Mesenchymal stem cell (in vitro differentiated cells and primary cell): ENCODE measurements at regions not wholly inside any gene's neighbourhood (a gene's known extent, or its start where the extent isn't known, plus 50 kb on each side); places are given as distances from the start of the nearest gene placed in this dataset.

ENCODE experiments used
- DNase-seq: peaks from one replicate; pipeline ENCODE4 v3.0.0-alpha.2; 2013
- H2AFZ ChIP-seq: one replicate; pipeline ENCODE4 v1.6.1; 2013; ENCODE audit warnings: low read depth, mild to moderate bottlenecking, control low read depth, inconsistent platforms, low read length, moderate library complexity
- H2AK5ac ChIP-seq: 2 replicates; pipeline ENCODE4 v1.6.1; 2013; ENCODE audit warnings: low read length, moderate library complexity, mild to moderate bottlenecking, inconsistent platforms; ENCODE audit not compliant: severe bottlenecking
- H2BK120ac ChIP-seq: one replicate; pipeline ENCODE4 v1.6.1; 2013; ENCODE audit warnings: low read depth, mild to moderate bottlenecking, inconsistent platforms, low read length, moderate library complexity
- H2BK12ac ChIP-seq, 2 experiments: one replicate each; pipeline ENCODE4 v1.6.1; 2013; ENCODE audit warnings: inconsistent platforms in 2 of 2, low read length in 2 of 2, mild to moderate bottlenecking in 2 of 2, moderate library complexity in 2 of 2, control low read depth in 1 of 2
- H2BK15ac ChIP-seq: one replicate; pipeline ENCODE4 v1.6.1; 2013; ENCODE audit warnings: mild to moderate bottlenecking, low read depth, inconsistent platforms; ENCODE audit not compliant: poor library complexity, severe bottlenecking
- H2BK5ac ChIP-seq: 2 replicates; pipeline ENCODE4 v1.6.1; 2013; ENCODE audit warnings: low read depth, mild to moderate bottlenecking, low read length, control low read depth, inconsistent platforms; ENCODE audit not compliant: poor library complexity, severe bottlenecking
- H3K14ac ChIP-seq, 2 experiments: one replicate each; pipeline ENCODE4 v1.6.1; 2013; ENCODE audit warnings: inconsistent platforms in 2 of 2, low read length in 2 of 2, control low read depth in 1 of 2, mild to moderate bottlenecking in 1 of 2, moderate library complexity in 1 of 2
- H3K18ac ChIP-seq, 2 experiments: one replicate each; pipeline ENCODE4 v1.6.1; 2013; ENCODE audit warnings: inconsistent platforms in 2 of 2, low read length in 2 of 2, control low read depth in 1 of 2, low read depth in 1 of 2, mild to moderate bottlenecking in 1 of 2
- H3K23ac ChIP-seq, 2 experiments: one replicate each; pipeline ENCODE4 v1.6.1; 2013; ENCODE audit warnings: inconsistent platforms in 2 of 2, low read length in 2 of 2, mild to moderate bottlenecking in 2 of 2, moderate library complexity in 2 of 2, control low read depth in 1 of 2
- H3K27ac ChIP-seq: 2 replicates; pipeline ENCODE4 v1.5.1; 2013; ENCODE audit warnings: mild to moderate bottlenecking, moderate library complexity, low read length, control low read depth, inconsistent platforms; ENCODE audit not compliant: poor library complexity, severe bottlenecking
- H3K27me3 ChIP-seq, 2 experiments: 2 replicates each; pipeline versions ENCODE4 v1.6.1 to v1.7.0; 2013; ENCODE audit warnings: low read length in 2 of 2, mild to moderate bottlenecking in 2 of 2, moderate library complexity in 2 of 2, control low read depth in 1 of 2, inconsistent platforms in 1 of 2; ENCODE audit not compliant: control insufficient read depth in 1 of 2, insufficient read depth in 1 of 2
- H3K36me3 ChIP-seq, 2 experiments: 2 replicates each; pipeline versions ENCODE4 v1.6.1 to v1.7.0; 2013; ENCODE audit warnings: low read length in 2 of 2, control low read depth in 1 of 2, inconsistent platforms in 1 of 2, low read depth in 1 of 2, mild to moderate bottlenecking in 1 of 2; ENCODE audit not compliant: insufficient read depth in 2 of 2, control insufficient read depth in 1 of 2
- H3K4ac ChIP-seq, 2 experiments: one replicate each; pipeline ENCODE4 v1.6.1; 2013; ENCODE audit warnings: inconsistent platforms in 2 of 2, low read length in 2 of 2, mild to moderate bottlenecking in 2 of 2, moderate library complexity in 2 of 2, control low read depth in 1 of 2, low read depth in 1 of 2
- H3K4me1 ChIP-seq: 2 replicates; pipeline ENCODE4 v1.6.1; 2013; ENCODE audit warnings: low read depth, low read length, control low read depth; ENCODE audit not compliant: control insufficient read depth, insufficient read depth
- H3K4me2 ChIP-seq: 2 replicates; pipeline ENCODE4 v1.6.1; 2013; ENCODE audit warnings: low read length, mild to moderate bottlenecking, inconsistent platforms; ENCODE audit not compliant: poor library complexity, severe bottlenecking
- H3K4me3 ChIP-seq, 2 experiments: 2 replicates each; pipeline versions ENCODE4 v1.5.1 to v1.7.0; 2013; ENCODE audit warnings: low read length in 2 of 2, mild to moderate bottlenecking in 2 of 2, control low read depth in 1 of 2, low read depth in 1 of 2; ENCODE audit not compliant: insufficient read depth in 1 of 2
- H3K79me1 ChIP-seq: replicated peaks from 2 replicates; pipeline ENCODE4 v1.6.1; 2013; ENCODE audit warnings: mild to moderate bottlenecking, control low read depth, low read length, inconsistent platforms; ENCODE audit not compliant: poor library complexity, severe bottlenecking
- H3K9ac ChIP-seq: 2 replicates; pipeline ENCODE4 v1.7.0; 2013; ENCODE audit warnings: mild to moderate bottlenecking, low read length, moderate library complexity
- H3K9me3 ChIP-seq: 2 replicates; pipeline ENCODE4 v1.7.0; 2013; ENCODE audit warnings: mild to moderate bottlenecking, low read length; ENCODE audit not compliant: control insufficient read depth
- H4K8ac ChIP-seq: one replicate; pipeline ENCODE4 v1.6.1; 2013; ENCODE audit warnings: inconsistent platforms, mild to moderate bottlenecking, low read length, moderate library complexity
- H4K91ac ChIP-seq: one replicate; pipeline ENCODE4 v1.6.1; 2013; ENCODE audit warnings: mild to moderate bottlenecking, low read length, inconsistent platforms
- WGBS: methylation state at CpG from one replicate; pipeline ENCODE4 v1.1.7; 2013; ENCODE audit warnings: mixed read lengths; 5-methylcytosine and 5-hydroxymethylcytosine counted together

- Histone ChIP-seq H3K27ac (no peak overlapping the region), H3K9me3 (peaks cover 5% of the 10 kb centered on the region), H4K8ac (no peak overlapping the region), H2AK5ac (no peak overlapping the region), H3K79me1 (no peaks in the 10 kb centered on the region), H2AFZ (no peak overlapping the region), H3K23ac (peak overlapping the region in 1 of 2 experiments; percentile 34), H2BK15ac (no peak overlapping the region), H4K91ac (no peak overlapping the region), H3K36me3 (peaks cover 0 to 4% of the 10 kb centered on the region in 2 experiments), H2BK5ac (no peak overlapping the region), H3K4ac (no peak overlapping the region), H2BK12ac (no peak overlapping the region), H3K9ac (no peak overlapping the region), H3K4me2 (no peak overlapping the region), H3K14ac (no peak overlapping the region), H3K4me3 (no peak overlapping the region), H3K27me3 (peaks cover 34 to 82% of the 10 kb centered on the region in 2 experiments), H2BK120ac (no peak overlapping the region), H3K4me1 (peaks cover 11% of the 10 kb centered on the region), H3K18ac (no peak overlapping the region)
- 62% methylated on average over 10 of the region's 10 CpGs for WGBS
- DNase-seq: no peak
Observed at GRCh38 chr15:70585707-70586034, 177.7 kb downstream of the UACA start.

GRCh38 chr15:70584838-70585706 lies 178.3 kb downstream of the UACA start:
- H2AK5ac ChIP-seq: no peak overlapping the region
- peak overlapping the region in 1 of 2 experiments; percentile 38 for H2BK12ac ChIP-seq
- no peak overlapping the region for H3K9ac ChIP-seq
- H3K27ac ChIP-seq: no peak overlapping the region
- peak overlapping the region in 1 of 2 experiments; percentile 28 for H3K18ac ChIP-seq
- 4% methylated on average over 49 of the region's 64 CpGs for WGBS
- peak overlapping the region in 1 of 2 experiments; percentile 51 for H3K4me3 ChIP-seq
- peak overlapping the region in 1 of 2 experiments; percentile 34 for H3K23ac ChIP-seq
- H4K8ac ChIP-seq: peak overlapping the region; percentile 61
- H3K27me3 ChIP-seq: peaks cover 40 to 85% of the 10 kb centered on the region in 2 experiments
- no peaks in the 10 kb centered on the region for H3K79me1 ChIP-seq
- H2BK5ac ChIP-seq: no peak overlapping the region
- no peak overlapping the region for H3K4ac ChIP-seq
- H3K9me3 ChIP-seq: peaks cover 5% of the 10 kb centered on the region
- peaks cover 0 to 4% of the 10 kb centered on the region in 2 experiments for H3K36me3 ChIP-seq
- no peak overlapping the region for H2BK15ac ChIP-seq
- peak overlapping the region; percentile 85 for H3K4me2 ChIP-seq
- H2BK120ac ChIP-seq: no peak overlapping the region
- peaks cover 11% of the 10 kb centered on the region for H3K4me1 ChIP-seq
- no peak overlapping the region for H3K14ac ChIP-seq
- H2AFZ ChIP-seq: peak overlapping the region; percentile 19
- no peak overlapping the region for H4K91ac ChIP-seq
- peak; percentile 51 for DNase-seq

GRCh38 chr15:70584441-70584837 lies 178.9 kb downstream of the UACA start:
- Histone ChIP-seq H3K9me3 (peaks cover 5% of the 10 kb centered on the region), H3K4ac (no peak overlapping the region), H2BK120ac (no peak overlapping the region), H2AFZ (no peak overlapping the region), H3K4me2 (no peak overlapping the region), H3K4me1 (peaks cover 11% of the 10 kb centered on the region), H3K27ac (no peak overlapping the region), H2BK12ac (no peak overlapping the region), H3K14ac (no peak overlapping the region), H2BK5ac (no peak overlapping the region), H3K23ac (no peak overlapping the region), H4K91ac (no peak overlapping the region), H3K27me3 (peaks cover 46 to 85% of the 10 kb centered on the region in 2 experiments), H3K18ac (no peak overlapping the region), H4K8ac (no peak overlapping the region), H2BK15ac (no peak overlapping the region), H3K9ac (no peak overlapping the region), H3K36me3 (peaks cover 0 to 4% of the 10 kb centered on the region in 2 experiments), H2AK5ac (no peak overlapping the region), H3K79me1 (no peaks in the 10 kb centered on the region), H3K4me3 (no peak overlapping the region)
- 90% methylated on average over 3 of the region's 4 CpGs for WGBS
- no peak for DNase-seq

- Histone ChIP-seq H2BK120ac (no peak overlapping the region), H3K9me3 (no peaks in the 10 kb centered on the region), H3K4me2 (no peak overlapping the region), H4K91ac (no peak overlapping the region), H2BK15ac (no peak overlapping the region), H3K23ac (no peak overlapping the region), H3K4me3 (no peak overlapping the region), H3K9ac (no peak overlapping the region), H3K4ac (no peak overlapping the region), H3K79me1 (no peaks in the 10 kb centered on the region), H3K36me3 (peaks cover 0 to 2% of the 10 kb centered on the region in 2 experiments), H3K18ac (no peak overlapping the region), H2AK5ac (no peak overlapping the region), H4K8ac (no peak overlapping the region), H3K14ac (no peak overlapping the region), H2BK5ac (no peak overlapping the region), H2AFZ (no peak overlapping the region), H3K4me1 (peaks cover 11% of the 10 kb centered on the region), H2BK12ac (no peak overlapping the region), H3K27ac (no peak overlapping the region), H3K27me3 (peaks cover 52 to 85% of the 10 kb centered on the region in 2 experiments)
- DNase-seq: no peak
- WGBS: 88% methylated on average over 3 of the region's 4 CpGs
Observed at GRCh38 chr15:70583006-70583405, 180.4 kb downstream of the UACA start.
